GM20000 (cell line): ENCODE measurements at regions not wholly inside any gene's neighbourhood (a gene's known extent, or its start where the extent isn't known, plus 50 kb on each side); places are given as distances from the start of the nearest gene placed in this dataset.
"Not testable (repeated sequence)": the region's sequence is repeated elsewhere in the genome, so short reads cannot be mapped to it uniquely, and the experiment has no call there.

ENCODE experiments used
- DNase-seq: peaks from one replicate; pipeline ENCODE4 v3.0.0; 2012; ENCODE audit warnings: low spot score
- TF ChIP-seq, protein P1 (sequence below): IDR thresholded peaks from 2 replicates; pipeline ENCODE4 v1.5.1; 2012; ENCODE audit warnings: mild to moderate bottlenecking, control low read depth; ENCODE audit errors: extremely low read depth, missing control alignments

DNA sequence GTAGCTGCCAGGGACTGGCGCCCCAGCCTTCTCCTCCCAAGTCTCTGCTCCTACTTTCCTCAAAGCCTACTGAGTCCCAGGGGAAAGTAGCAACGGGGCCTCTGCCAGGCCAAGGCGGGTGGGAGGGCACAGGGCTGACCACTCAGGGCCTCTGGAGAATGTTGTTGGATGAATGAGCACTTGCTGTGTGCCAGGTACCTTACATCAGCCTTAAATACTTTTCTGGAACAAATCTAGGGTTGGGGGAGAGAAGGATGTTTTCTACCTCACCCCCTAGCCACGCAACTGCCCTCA lies 119.3 kb upstream of the ZBTB40 start:
- TF ChIP-seq, protein P1, sequence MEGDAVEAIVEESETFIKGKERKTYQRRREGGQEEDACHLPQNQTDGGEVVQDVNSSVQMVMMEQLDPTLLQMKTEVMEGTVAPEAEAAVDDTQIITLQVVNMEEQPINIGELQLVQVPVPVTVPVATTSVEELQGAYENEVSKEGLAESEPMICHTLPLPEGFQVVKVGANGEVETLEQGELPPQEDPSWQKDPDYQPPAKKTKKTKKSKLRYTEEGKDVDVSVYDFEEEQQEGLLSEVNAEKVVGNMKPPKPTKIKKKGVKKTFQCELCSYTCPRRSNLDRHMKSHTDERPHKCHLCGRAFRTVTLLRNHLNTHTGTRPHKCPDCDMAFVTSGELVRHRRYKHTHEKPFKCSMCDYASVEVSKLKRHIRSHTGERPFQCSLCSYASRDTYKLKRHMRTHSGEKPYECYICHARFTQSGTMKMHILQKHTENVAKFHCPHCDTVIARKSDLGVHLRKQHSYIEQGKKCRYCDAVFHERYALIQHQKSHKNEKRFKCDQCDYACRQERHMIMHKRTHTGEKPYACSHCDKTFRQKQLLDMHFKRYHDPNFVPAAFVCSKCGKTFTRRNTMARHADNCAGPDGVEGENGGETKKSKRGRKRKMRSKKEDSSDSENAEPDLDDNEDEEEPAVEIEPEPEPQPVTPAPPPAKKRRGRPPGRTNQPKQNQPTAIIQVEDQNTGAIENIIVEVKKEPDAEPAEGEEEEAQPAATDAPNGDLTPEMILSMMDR: no peak
- no peak for DNase-seq

DNA sequence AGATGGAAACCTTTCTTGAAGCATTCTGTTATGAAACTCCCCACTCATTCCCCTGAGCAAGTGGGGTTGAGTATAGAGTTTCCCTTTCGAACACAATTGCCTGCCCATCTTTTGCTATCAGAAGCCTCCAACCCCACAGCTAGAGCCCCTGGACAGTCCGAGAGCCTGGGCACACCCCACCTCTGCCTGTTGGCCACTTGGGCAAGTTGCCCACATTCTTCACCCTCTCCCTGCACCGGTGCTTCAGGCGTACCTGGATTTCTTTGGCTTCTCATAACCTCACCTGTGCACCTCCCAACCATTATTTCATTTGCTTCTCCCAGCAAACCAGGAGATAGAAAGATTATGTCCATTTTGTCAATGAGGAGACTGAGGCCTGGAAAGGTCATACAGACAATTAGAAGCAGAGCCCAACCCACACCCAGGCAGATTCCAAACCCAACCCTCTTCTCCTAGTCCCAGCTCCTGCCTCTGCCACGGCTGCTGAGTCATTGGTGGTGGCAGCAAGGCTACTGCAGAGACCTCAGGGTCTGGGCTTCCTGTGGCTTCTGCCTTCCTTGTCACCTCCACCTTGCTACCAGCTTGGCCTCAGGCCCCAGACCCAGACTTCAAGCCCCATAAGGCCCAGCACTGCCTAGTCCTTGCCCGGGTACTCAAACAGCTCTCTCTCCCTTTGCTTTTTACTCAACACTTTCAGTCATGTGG lies 118.7 kb upstream of the ZBTB40 start:
- TF ChIP-seq, protein P1: no peak
- DNase-seq: no peak

DNA sequence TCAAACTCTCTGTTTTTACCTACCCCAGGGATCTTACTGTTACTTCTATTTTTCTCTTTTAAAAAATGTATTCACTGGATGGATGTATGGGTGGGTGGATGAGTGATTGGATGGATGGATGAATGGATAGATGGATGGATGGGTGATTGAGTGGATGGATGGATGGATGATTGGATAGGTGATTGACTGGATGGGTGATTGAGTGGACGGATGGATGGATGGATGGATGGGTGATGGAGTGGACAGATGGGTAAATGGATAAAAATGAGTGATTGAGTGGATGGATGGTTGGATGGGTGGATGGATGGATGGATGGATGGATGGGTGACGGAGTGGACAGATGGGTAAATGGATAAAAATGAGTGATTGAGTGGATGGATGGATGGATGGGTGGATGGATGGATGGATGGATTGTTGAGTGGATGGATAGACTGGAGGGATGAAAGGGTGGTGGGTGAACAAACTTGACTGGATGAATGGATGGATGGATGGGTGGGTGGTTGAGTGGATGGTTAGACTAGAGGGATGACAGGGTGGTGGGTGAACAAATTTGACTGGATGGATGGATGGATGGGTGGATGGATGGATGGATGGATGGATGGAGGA lies 118.0 kb upstream of the ZBTB40 start:
- TF ChIP-seq, protein P1: no peak
- DNase-seq: no peak

DNA sequence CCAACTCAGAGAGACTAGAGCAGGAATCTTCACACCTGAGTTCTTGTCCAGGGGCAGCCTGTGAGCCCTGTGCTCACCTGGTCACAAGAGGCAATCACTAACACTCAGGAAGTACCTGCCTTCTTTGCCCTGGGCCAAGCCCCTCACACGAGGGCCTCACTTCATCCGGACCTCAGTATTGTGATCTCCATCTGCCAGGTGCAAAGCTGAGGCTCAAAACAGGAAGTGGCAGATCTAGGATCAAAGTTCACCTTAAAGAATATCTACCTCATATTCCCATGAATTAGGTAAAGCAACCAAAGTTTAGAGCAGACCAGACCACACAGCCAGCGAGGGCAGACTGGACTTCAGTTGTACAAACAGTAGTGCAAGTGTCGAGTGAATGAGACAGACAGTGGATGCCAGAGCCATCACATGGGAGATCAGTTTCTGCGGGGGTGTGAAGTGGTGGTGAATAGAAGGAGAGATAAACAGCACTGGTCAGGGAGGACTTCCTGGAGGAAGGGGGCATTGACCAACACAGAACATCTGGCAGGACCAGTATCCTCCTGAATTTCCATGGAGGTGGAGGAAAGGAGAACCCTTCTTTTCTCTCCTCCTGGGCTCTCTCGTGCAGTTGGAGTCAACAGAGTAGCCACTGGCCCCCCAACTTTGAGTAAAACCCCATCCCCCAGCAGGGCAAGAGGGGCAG lies 116.6 kb upstream of the ZBTB40 start:
- TF ChIP-seq, protein P1: no peak
- no peak for DNase-seq

DNA sequence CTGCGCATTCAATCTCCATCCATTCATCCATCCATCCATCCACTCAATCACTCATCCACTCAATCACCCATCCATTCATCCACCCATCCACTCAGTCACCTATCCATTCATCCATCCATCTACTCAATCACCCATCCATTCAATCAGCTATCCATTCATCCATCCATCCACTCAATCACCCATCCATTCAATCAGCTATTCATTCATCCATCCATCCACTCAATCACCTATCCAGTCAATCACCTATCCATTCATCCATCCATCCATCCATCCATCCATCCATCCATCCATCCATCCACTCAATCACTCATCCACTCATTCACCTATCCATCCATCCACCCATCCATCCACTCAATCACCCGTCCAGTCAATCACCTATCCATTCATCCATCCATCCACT lies 115.4 kb upstream of the ZBTB40 start:
- not testable (repeated sequence) for DNase-seq

DNA sequence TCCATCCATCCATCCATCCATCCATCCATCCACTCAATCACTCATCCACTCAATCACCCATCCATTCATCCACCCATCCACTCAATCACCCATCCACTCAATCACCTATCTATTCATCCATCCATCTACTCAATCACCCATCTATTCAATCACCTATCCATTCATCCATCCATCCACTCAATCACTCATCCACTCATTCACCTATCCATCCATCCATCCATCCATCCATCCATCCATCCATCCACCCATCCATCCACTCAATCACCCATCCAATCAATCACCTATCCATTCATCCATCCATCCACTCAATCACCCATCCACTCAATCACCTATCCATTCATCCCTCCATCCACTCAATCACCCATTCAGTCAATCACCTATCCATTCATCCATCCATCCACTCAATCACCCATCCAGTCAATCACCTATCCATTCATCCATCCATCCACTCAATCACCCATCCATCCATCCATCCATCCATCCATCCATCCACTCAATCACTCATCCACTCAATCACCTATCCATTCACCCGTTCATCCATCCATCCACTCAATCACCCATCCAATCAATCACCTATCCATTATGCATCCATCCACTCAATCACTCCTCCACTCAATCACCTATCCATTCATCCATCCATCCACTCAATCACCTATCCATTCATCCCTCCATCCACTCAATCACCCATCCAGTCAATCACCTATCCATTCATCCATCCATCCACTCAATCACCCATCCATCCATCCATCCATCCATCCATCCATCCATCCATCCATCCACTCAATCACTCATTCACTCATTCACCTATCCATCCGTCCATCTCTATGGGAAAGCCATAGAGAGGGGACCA lies 114.7 kb upstream of the ZBTB40 start:
- not testable (repeated sequence) for DNase-seq

DNA sequence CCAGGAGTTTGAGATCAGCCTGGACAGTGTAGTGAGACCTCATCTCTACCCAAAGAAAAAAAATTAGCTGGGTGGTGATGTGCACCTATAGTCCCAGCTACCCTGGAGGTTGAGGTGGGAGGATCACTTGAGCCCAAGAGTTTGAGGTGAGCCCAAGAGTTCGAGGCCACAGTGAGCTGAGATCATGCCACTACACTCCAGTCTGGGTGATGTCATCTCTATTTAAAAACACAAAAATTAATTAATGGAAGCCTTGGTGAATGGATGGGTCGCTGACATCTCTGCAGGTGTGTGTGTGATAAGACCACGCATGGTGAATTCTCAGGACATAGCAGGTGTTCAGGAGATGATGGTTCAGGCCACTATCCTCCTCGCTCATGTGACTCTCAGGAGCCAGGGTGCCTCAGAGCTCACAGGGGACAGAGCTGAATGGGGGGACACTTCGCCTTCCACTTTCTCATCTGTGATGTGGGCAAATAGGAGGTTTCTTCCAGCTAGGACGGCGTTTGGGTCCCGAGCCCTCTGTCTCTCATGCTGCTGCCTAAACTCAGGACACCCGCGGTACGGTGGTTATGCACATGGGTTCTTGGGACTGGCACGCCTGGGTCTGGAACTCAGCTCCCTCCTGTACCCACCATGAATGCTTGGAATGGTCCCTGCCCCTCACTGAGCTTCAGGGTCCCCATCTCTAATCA lies 113.4 kb upstream of the ZBTB40 start:
- no peak for DNase-seq
- TF ChIP-seq, protein P1: no peak

DNA sequence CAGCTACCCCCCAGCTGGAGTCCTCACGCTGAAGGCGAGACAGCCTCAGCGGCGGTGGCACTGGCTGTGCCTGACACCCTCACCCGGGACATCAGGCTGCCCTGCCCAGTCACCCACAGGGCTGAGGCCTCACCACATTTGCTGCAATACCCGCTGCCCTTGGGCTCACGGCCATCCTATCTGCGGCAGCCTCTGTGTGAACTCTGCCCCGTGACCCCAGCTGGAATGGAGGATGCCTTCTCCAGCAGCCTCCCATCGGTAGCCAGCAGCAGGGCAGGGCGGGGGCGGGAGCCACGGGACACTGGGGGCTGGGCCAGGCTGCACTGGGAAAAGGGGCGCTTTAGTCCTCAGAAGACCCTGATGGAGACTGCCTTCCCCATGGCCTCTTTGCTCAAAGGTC lies 112.4 kb upstream of the ZBTB40 start:
- TF ChIP-seq, protein P1: no peak
- no peak for DNase-seq
